HepG2 (cell line): ENCODE measurements at regions not wholly inside any gene's neighbourhood (a gene's known extent, or its start where the extent isn't known, plus 50 kb on each side); places are given as distances from the start of the nearest gene placed in this dataset.

ENCODE experiments used
- ATAC-seq: fragments of 200-7000 bp; cut with Tn5 transposase; 3 replicates; pipeline ENCODE4 v1.9.1; 2020; ENCODE audit warnings: mild to moderate bottlenecking, moderate library complexity
- BruUV-seq: library from RNA; stranded (reverse); fragments of 400-500 nt; replicated peaks from 2 replicates; lab custom pipeline; 2021; lab: Mats Ljungman, UMichigan
- CTCF ChIA-PET: fragments of 300-600 bp; formaldehyde crosslinking; extraction: SDS; loops from one replicate; lab custom pipeline; 2021; ENCODE audit warnings: low total read pairs, inconsistent platforms, low intra/inter-chr PET ratio; lab: Yijun Ruan, JAX
- POLR2A ChIA-PET: fragments of 350-600 bp; sonication (Branson Sonifier 250); formaldehyde crosslinking; loops from one replicate; lab custom pipeline; 2020; ENCODE audit warnings: antibody characterized with exemption, inconsistent platforms; lab: Yijun Ruan, JAX
- DNase-seq: peaks from one replicate; pipeline ENCODE4 v3.0.0-alpha.2; 2015; ENCODE audit warnings: low spot score
- FAIRE-seq: peaks from 3 replicates; lab custom pipeline; 2011; peaks lifted over from hg19 to GRCh38; lab: Jason Lieb, UNC
- H2AFZ ChIP-seq: one replicate; pipeline ENCODE4 v1.6.1; 2011; ENCODE audit warnings: low read length, inconsistent platforms
- H3K27ac ChIP-seq: fragments of 300-600 bp; 3 replicates; pipeline ENCODE4 v1.8.0; 2011; ENCODE audit warnings: mixed run types, mild to moderate bottlenecking, mixed read lengths, low read length, inconsistent platforms; ENCODE audit not compliant: insufficient read depth; ENCODE audit errors: extremely low read length
- H3K27me3 ChIP-seq, 2 experiments: fragments of 200-600 bp in 1 of 2; 2 replicates in 1 of 2; 3 replicates in 1 of 2; pipeline versions ENCODE4 v1.6.0 to v1.8.0; 2011; ENCODE audit warnings: low read length in 2 of 2, mild to moderate bottlenecking in 2 of 2, moderate library complexity in 2 of 2, inconsistent platforms in 1 of 2; ENCODE audit not compliant: insufficient read depth in 2 of 2, control insufficient read depth in 1 of 2
- H3K36me3 ChIP-seq, 2 experiments: fragments of 200-600 bp in 1 of 2; replicated peaks in 1 of 2; 2 replicates in 1 of 2; 3 replicates in 1 of 2; pipeline versions ENCODE4 v1.5.1 to v1.8.0; 2011; ENCODE audit warnings: low read length in 2 of 2, inconsistent platforms in 1 of 2; ENCODE audit not compliant: insufficient read depth in 2 of 2, control insufficient read depth in 1 of 2
- H3K4me1 ChIP-seq: 2 replicates; pipeline ENCODE4 v1.5.1; 2012; ENCODE audit warnings: low read length, inconsistent platforms; ENCODE audit not compliant: insufficient read depth
- H3K4me2 ChIP-seq: 2 replicates; pipeline ENCODE4 v1.6.0; 2011; ENCODE audit warnings: low read depth, low read length, inconsistent platforms
- H3K4me3 ChIP-seq, 3 experiments: fragments of 200-600 bp in 1 of 3; sonication (generic), shearing (Covaris generic) in 1 of 3; replicated peaks in 1 of 3; 2 replicates each; pipeline ENCODE4 v1.5.1; 2011 to 2016; ENCODE audit warnings: low read length in 3 of 3, inconsistent platforms in 2 of 3, low read depth in 2 of 3, mild to moderate bottlenecking in 2 of 3, control low read depth in 1 of 3, mixed read lengths in 1 of 3; ENCODE audit not compliant: insufficient read depth in 1 of 3
- H3K79me2 ChIP-seq: one replicate; pipeline ENCODE4 v1.6.1; 2011; ENCODE audit warnings: low read length, inconsistent platforms; ENCODE audit not compliant: insufficient read depth
- H3K9ac ChIP-seq: 2 replicates; pipeline ENCODE4 v1.6.0; 2011; ENCODE audit warnings: mild to moderate bottlenecking, low read depth, low read length, inconsistent platforms; ENCODE audit not compliant: insufficient read depth
- H3K9me3 ChIP-seq: 2 replicates; pipeline ENCODE4 v1.5.1; 2012; ENCODE audit warnings: mild to moderate bottlenecking, low read length
- H4K20me1 ChIP-seq: 2 replicates; pipeline ENCODE4 v1.6.0; 2011; ENCODE audit warnings: inconsistent platforms, mild to moderate bottlenecking, low read length, moderate library complexity; ENCODE audit not compliant: insufficient read depth
- CAMTA2 ChIP-seq: sonication (generic); formaldehyde crosslinking; IDR thresholded peaks from 2 replicates; pipeline ENCODE4 v1.4.0; 2020; ENCODE audit warnings: mild to moderate bottlenecking, missing genetic modification reagents, borderline replicate concordance
- CREM ChIP-seq, 2 experiments: sonication (generic) in 1 of 2; formaldehyde crosslinking in 1 of 2; IDR thresholded peaks; 2 replicates each; pipeline versions ENCODE4 v1.4.0 to v1.6.1; 2016 to 2020; ENCODE audit warnings: antibody characterized with exemption in 1 of 2, mild to moderate bottlenecking in 1 of 2, missing genetic modification reagents in 1 of 2
- RAD51 ChIP-seq: fragments of 450-650 bp; IDR thresholded peaks from 2 replicates; pipeline ENCODE4 v1.6.1; 2016; ENCODE audit warnings: borderline replicate concordance
- SNRNP70 ChIP-seq: fragments of 200-400 bp; formaldehyde crosslinking; IDR thresholded peaks from 2 replicates; pipeline ENCODE4 v1.6.1; 2017; ENCODE audit warnings: mild to moderate bottlenecking, low read depth, low read length, moderate library complexity
- TSC22D2 ChIP-seq: sonication (generic); formaldehyde crosslinking; IDR thresholded peaks from 2 replicates; pipeline ENCODE4 v1.5.1; 2020; ENCODE audit warnings: missing genetic modification reagents, mild to moderate bottlenecking, borderline replicate concordance
- ZC3H4 ChIP-seq: sonication (generic); formaldehyde crosslinking; IDR thresholded peaks from 2 replicates; pipeline ENCODE4 v1.4.0; 2020; ENCODE audit warnings: missing genetic modification reagents, borderline replicate concordance
- ZNF556 ChIP-seq: sonication (generic); formaldehyde crosslinking; IDR thresholded peaks from 2 replicates; pipeline ENCODE4 v1.4.0; 2020; ENCODE audit warnings: mild to moderate bottlenecking, missing genetic modification reagents, borderline replicate concordance
- ZNF709 ChIP-seq: sonication (generic); formaldehyde crosslinking; IDR thresholded peaks from 2 replicates; pipeline ENCODE4 v1.5.0; 2020; ENCODE audit warnings: mild to moderate bottlenecking, missing genetic modification reagents
- ZNF816 ChIP-seq: sonication (generic); formaldehyde crosslinking; IDR thresholded peaks from 2 replicates; pipeline ENCODE4 v1.8.0; 2022; ENCODE audit warnings: missing genetic modification reagents, mild to moderate bottlenecking, borderline replicate concordance
- WGBS: methylation state at CpG from one replicate; pipeline ENCODE4 v1.1.6; 2017; ENCODE audit warnings: low lambda C conversion rate; 5-methylcytosine and 5-hydroxymethylcytosine counted together
- in situ Hi-C: cut with HindIII; loops from 2 replicates; pipeline ENCODE4 v1.10.0; 2017; ENCODE audit warnings: low pct_unique_long_range_greater_than_20kb; ENCODE audit not compliant: extremely low pct_ligation_motif_present
- intact Hi-C: fragments of 100-400 bp; cut with micrococcal nuclease; formaldehyde crosslinking; loops from one replicate; pipeline ENCODE4 v1.10.0; 2022; ENCODE audit not compliant: unreplicated experiment
- TF ChIP-seq, protein P1 (sequence below): sonication (generic); formaldehyde crosslinking; IDR thresholded peaks from 2 replicates; pipeline ENCODE4 v1.9.0; 2021; ENCODE audit warnings: missing genetic modification reagents, mild to moderate bottlenecking, borderline replicate concordance
- TF ChIP-seq, protein P2 (sequence below): sonication (generic); formaldehyde crosslinking; IDR thresholded peaks from one replicate; pipeline ENCODE4 v1.5.1; 2020; ENCODE audit warnings: mild to moderate bottlenecking, missing genetic modification reagents; ENCODE audit errors: not compliant biosample characterization

- Histone ChIP-seq H3K9me3 (no peaks in the 10 kb centered on the region), H3K4me3 (no peak overlapping the region)
- ChIA-PET CTCF (no interaction called here), POLR2A (no interaction called here)
- in situ Hi-C loops, result loop anchor here (25.0 kb wide), 1 partner anchor 93 kb away; no protein-coding TSS in a partner anchor
- WGBS, result 100% methylated on average over 1 of the region's 1 CpG
- no TSS peak for BruUV-seq
- TF ChIP-seq TSC22D2 (CRISPR knock-in tag) (no peak), ZC3H4 (CRISPR knock-in tag) (no peak), RAD51 (no peak), CREM (IDR thresholded peaks at IDR 0.05) (no peak), CREM (CRISPR knock-in tag; IDR thresholded peaks at IDR 0.05) (no peak), ZNF709 (CRISPR knock-in tag) (no peak), ZNF816 (no peak), CAMTA2 (no peak), ZNF556 (no peak), SNRNP70 (no peak)
- TF ChIP-seq, protein P1, sequence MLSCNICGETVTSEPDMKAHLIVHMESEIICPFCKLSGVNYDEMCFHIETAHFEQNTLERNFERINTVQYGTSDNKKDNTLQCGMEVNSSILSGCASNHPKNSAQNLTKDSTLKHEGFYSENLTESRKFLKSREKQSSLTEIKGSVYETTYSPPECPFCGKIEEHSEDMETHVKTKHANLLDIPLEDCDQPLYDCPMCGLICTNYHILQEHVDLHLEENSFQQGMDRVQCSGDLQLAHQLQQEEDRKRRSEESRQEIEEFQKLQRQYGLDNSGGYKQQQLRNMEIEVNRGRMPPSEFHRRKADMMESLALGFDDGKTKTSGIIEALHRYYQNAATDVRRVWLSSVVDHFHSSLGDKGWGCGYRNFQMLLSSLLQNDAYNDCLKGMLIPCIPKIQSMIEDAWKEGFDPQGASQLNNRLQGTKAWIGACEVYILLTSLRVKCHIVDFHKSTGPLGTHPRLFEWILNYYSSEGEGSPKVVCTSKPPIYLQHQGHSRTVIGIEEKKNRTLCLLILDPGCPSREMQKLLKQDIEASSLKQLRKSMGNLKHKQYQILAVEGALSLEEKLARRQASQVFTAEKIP (CRISPR knock-in tag), result no peak
- TF ChIP-seq, protein P2, sequence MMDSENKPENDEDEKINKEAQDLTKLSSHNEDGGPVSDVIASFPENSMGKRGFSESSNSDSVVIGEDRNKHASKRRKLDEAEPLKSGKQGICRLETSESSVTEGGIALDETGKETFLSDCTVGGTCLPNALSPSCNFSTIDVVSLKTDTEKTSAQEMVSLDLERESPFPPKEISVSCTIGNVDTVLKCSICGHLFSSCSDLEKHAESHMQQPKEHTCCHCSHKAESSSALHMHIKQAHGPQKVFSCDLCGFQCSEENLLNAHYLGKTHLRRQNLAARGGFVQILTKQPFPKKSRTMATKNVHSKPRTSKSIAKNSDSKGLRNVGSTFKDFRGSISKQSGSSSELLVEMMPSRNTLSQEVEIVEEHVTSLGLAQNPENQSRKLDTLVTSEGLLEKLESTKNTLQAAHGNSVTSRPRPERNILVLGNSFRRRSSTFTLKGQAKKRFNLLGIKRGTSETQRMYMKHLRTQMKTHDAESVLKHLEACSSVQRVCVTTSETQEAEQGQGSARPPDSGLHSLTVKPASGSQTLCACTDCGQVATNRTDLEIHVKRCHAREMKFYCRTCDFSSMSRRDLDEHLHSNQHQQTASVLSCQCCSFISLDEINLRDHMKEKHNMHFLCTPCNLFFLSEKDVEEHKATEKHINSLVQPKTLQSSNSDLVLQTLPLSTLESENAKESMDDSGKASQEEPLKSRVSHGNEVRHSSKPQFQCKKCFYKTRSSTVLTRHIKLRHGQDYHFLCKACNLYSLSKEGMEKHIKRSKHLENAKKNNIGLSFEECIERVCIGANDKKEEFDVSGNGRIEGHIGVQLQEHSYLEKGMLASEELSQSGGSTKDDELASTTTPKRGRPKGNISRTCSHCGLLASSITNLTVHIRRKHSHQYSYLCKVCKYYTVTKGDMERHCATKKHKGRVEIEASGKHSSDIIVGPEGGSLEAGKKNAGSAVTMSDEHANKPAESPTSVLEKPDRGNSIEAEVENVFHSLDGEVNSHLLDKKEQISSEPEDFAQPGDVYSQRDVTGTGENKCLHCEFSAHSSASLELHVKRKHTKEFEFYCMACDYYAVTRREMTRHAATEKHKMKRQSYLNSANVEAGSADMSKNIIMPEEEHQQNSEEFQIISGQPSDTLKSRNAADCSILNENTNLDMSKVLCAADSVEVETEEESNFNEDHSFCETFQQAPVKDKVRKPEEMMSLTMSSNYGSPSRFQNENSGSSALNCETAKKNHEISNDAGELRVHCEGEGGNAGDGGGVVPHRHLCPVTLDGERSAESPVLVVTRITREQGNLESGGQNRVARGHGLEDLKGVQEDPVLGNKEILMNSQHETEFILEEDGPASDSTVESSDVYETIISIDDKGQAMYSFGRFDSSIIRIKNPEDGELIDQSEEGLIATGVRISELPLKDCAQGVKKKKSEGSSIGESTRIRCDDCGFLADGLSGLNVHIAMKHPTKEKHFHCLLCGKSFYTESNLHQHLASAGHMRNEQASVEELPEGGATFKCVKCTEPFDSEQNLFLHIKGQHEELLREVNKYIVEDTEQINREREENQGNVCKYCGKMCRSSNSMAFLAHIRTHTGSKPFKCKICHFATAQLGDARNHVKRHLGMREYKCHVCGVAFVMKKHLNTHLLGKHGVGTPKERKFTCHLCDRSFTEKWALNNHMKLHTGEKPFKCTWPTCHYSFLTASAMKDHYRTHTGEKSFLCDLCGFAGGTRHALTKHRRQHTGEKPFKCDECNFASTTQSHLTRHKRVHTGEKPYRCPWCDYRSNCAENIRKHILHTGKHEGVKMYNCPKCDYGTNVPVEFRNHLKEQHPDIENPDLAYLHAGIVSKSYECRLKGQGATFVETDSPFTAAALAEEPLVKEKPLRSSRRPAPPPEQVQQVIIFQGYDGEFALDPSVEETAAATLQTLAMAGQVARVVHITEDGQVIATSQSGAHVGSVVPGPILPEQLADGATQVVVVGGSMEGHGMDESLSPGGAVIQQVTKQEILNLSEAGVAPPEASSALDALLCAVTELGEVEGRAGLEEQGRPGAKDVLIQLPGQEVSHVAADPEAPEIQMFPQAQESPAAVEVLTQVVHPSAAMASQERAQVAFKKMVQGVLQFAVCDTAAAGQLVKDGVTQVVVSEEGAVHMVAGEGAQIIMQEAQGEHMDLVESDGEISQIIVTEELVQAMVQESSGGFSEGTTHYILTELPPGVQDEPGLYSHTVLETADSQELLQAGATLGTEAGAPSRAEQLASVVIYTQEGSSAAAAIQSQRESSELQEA (CRISPR knock-in tag), result no peak
- TF ChIP-seq, all 625 proteins: peak for 0
- Histone ChIP-seq H3K9ac (no peak overlapping the region), H3K36me3 (no peaks in the 10 kb centered on the region), H3K4me1 (no peaks in the 10 kb centered on the region), H4K20me1 (no peaks in the 10 kb centered on the region), H2AFZ (no peak overlapping the region), H3K4me2 (no peak overlapping the region), H3K79me2 (no peaks in the 10 kb centered on the region), H3K27me3 (no peaks in the 10 kb centered on the region), H3K27ac (no peak overlapping the region)
- no peak for ATAC-seq
- no peak for FAIRE-seq
- no peak for DNase-seq
- intact Hi-C loops, result no loop called here
Observed at GRCh38 chrY:7929866-7930265, 1018.3 kb upstream of the AMELY start.
